Spinal cord (tissue), 1 donor: ENCODE measurements at regions not wholly inside any gene's neighbourhood (a gene's known extent, or its start where the extent isn't known, plus 50 kb on each side); places are given as distances from the start of the nearest gene placed in this dataset. TPM values are rescaled to one million over a fixed set of nuclear protein-coding genes. Genes with fewer than 3 reads are reported as not detected.

ENCODE experiments used
- small RNA-seq: library from RNA; depleted of rRNA; stranded (forward); fragments of <200 nt; gene quantifications from one replicate; pipeline ENCODE3, GENCODE V24; 2014; ENCODE audit warnings: low replicate concordance

Small RNA genes lying in the stretch of these regions (small RNA-seq; reads per million reads assigned to genes)
- gene AL451054.2 (not detected), gene BTF3P9 (not detected)
